Body of pancreas (tissue), 4 donors: ENCODE measurements at regions not wholly inside any gene's neighbourhood (a gene's known extent, or its start where the extent isn't known, plus 50 kb on each side); places are given as distances from the start of the nearest gene placed in this dataset. TPM values are rescaled to one million over a fixed set of nuclear protein-coding genes. Genes with fewer than 3 reads are reported as not detected.

Experiments used
- ATAC-seq: fragments of 150-250 bp; one replicate; pipeline ENCODE4 v1.9.1; 2016
- DNase-seq, 4 donors: peaks; one replicate each; pipeline ENCODE4 v3.0.0-alpha.2; 2019
- H3K27ac ChIP-seq, 4 donors: fragments of 200-600 bp; sonication (generic); 1 replicate in 3 of 4; 2 replicates in 1 of 4; pipeline versions ENCODE4 v1.5.1 to v1.6.1; 2016 to 2019; ENCODE audit warnings: mild to moderate bottlenecking in 1 of 4, mixed read lengths in 1 of 4, moderate library complexity in 1 of 4
- H3K27me3 ChIP-seq, 2 donors: fragments of 200-600 bp; sonication (generic); one replicate each; pipeline ENCODE4 v1.6.0; 2016; ENCODE audit warnings: mild to moderate bottlenecking in 1 of 2
- H3K36me3 ChIP-seq, 2 donors: fragments of 200-600 bp; sonication (generic); replicated peaks in 1 of 2; 2 replicates each; pipeline ENCODE4 v1.5.1; 2016; ENCODE audit warnings: low read depth in 2 of 2; ENCODE audit not compliant: insufficient read depth in 1 of 2
- H3K4me1 ChIP-seq: fragments of 200-600 bp; sonication (generic); one replicate; pipeline ENCODE4 v1.6.0; 2016
- H3K4me3 ChIP-seq, 2 donors: fragments of 200-600 bp; sonication (generic); 1 replicate in 1 of 2; 2 replicates in 1 of 2; pipeline ENCODE4 v1.5.1; 2016 to 2019
- H3K9me3 ChIP-seq, 3 donors: fragments of 200-600 bp; sonication (generic); 1 replicate in 2 of 3; 2 replicates in 1 of 3; pipeline ENCODE4 v1.5.1; 2016
- POLR2A ChIP-seq, 3 donors: fragments of 450-650 bp; IDR thresholded peaks; one replicate each; pipeline ENCODE4 v1.6.1; 2016; ENCODE audit warnings: antibody characterized with exemption in 3 of 3, mild to moderate bottlenecking in 2 of 3
- WGBS, 2 donors: methylation state at CpG; one replicate each; pipeline ENCODE4 v1.1.5; 2017; 5-methylcytosine and 5-hydroxymethylcytosine counted together
- intact Hi-C: fragments of 100-400 bp; cut with DNase I; formaldehyde crosslinking; loops from one replicate; pipeline ENCODE4 v1.15.1; 2023
- small RNA-seq: library from RNA; depleted of rRNA; stranded (forward); fragments of <200 nt; gene quantifications from one replicate; pipeline ENCODE3, GENCODE V24; 2016
- TF ChIP-seq, protein P1 (sequence below), 7 experiments: fragments of 450-650 bp in 4 of 7; fragments of 200-600 bp in 3 of 7; sonication (generic) in 3 of 7; IDR thresholded peaks; one replicate each; pipeline ENCODE4 v1.5.1; 2016 to 2019; ENCODE audit warnings: antibody characterized with exemption in 7 of 7

DNA sequence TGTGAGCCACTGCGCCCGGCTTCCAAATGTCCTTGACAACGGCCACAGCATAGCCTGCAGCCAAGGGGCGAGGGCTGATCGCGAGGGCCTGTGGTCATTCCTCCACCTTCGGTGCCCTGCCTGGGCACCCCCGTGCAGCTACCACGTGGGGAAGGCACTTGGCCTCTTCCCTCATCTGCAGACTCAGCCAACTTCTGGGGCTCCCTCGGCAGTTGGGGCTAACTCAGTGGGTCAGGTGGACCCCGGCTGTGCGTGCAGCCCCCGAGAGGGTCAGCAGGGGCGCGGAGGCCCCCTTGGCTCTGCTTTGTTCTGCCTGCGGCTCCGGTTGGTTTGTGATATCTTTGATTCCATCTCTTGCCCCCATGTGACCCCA is 52.9 kb upstream of the BHLHE23 start:
- Histone ChIP-seq H3K4me3 (no peak overlapping the region), H3K27me3 (peaks cover 0 to 13% of the 10 kb centered on the region in 2 donors), H3K9me3 (no peaks in the 10 kb centered on the region), H3K36me3 (no peaks in the 10 kb centered on the region), H3K4me1 (no peaks in the 10 kb centered on the region), H3K27ac (no peak overlapping the region)
- intact Hi-C loops = no loop called here
- no peak for ATAC-seq
- peak in 1 of 4 donors; percentile 5 for DNase-seq
- TF ChIP-seq, protein P1, sequence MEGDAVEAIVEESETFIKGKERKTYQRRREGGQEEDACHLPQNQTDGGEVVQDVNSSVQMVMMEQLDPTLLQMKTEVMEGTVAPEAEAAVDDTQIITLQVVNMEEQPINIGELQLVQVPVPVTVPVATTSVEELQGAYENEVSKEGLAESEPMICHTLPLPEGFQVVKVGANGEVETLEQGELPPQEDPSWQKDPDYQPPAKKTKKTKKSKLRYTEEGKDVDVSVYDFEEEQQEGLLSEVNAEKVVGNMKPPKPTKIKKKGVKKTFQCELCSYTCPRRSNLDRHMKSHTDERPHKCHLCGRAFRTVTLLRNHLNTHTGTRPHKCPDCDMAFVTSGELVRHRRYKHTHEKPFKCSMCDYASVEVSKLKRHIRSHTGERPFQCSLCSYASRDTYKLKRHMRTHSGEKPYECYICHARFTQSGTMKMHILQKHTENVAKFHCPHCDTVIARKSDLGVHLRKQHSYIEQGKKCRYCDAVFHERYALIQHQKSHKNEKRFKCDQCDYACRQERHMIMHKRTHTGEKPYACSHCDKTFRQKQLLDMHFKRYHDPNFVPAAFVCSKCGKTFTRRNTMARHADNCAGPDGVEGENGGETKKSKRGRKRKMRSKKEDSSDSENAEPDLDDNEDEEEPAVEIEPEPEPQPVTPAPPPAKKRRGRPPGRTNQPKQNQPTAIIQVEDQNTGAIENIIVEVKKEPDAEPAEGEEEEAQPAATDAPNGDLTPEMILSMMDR (IDR thresholded peaks at IDR 0.05) = no peak
- no peak for TF ChIP-seq POLR2A (IDR thresholded peaks at IDR 0.05)
- WGBS, 2 donors = 68% methylated on average over 12 to 17 of the region's 17 CpGs

GRCh38 chr20:63058696-63059335 is 52.1 kb upstream of the BHLHE23 start:
- Histone ChIP-seq H3K9me3 (no peaks in the 10 kb centered on the region), H3K4me3 (no peak overlapping the region), H3K4me1 (no peaks in the 10 kb centered on the region), H3K27me3 (peaks cover 0 to 13% of the 10 kb centered on the region in 2 donors), H3K27ac (no peak overlapping the region), H3K36me3 (no peaks in the 10 kb centered on the region)
- DNase-seq (peak in 1 of 4 donors; percentile 7), ATAC-seq (no peak)
- intact Hi-C loops = no loop called here
- TF ChIP-seq, protein P1 (IDR thresholded peaks at IDR 0.05) = no peak
- no peak for TF ChIP-seq POLR2A (IDR thresholded peaks at IDR 0.05)
- WGBS, 2 donors = 56 to 75% methylated on average over 7 to 12 of the region's 12 CpGs

DNA sequence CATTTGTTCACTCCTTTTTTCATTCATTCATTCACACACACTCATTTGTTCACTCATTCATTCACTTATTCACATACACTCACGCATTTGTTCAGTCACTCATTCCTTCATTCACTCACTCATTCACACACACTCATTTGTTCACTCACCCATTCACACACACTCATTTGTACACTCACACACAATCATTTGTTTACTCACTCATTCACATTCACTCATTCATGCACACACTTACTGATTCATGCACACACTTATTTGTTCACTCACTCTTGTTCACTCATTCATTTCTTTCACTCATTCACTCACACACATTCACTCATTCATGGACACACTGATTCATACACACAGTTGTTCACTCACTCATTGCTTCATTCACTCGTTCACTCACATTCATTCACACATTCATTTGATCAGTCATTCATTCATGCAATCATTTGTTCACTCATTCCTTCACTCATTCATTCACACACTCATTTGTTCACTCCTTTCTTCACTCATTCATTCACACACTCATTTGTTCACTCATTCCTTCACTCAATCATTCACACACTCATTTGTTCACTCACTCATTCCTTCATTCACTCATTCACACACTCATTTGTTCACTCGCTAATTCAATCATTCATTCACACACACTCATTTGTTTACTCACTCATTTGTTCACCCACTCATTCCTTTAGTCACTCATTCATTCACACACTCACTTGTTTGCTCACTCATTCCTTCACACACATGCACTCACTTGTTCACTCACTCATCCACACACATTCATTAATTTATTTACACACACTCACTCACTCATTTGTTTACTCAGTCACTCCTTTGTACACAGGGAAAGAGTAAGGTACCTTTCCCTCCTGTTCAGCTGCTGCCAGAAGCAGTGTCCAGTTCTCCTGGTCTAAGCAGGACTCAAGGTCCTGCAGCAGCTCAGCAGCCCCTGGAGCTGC is 50.7 kb upstream of the BHLHE23 start:
- Histone ChIP-seq H3K27me3 (peaks cover 0 to 13% of the 10 kb centered on the region in 2 donors), H3K4me1 (no peaks in the 10 kb centered on the region), H3K36me3 (no peaks in the 10 kb centered on the region), H3K4me3 (no peak overlapping the region), H3K27ac (no peak overlapping the region), H3K9me3 (no peaks in the 10 kb centered on the region)
- intact Hi-C loops = no loop called here
- ATAC-seq (no peak), DNase-seq (peak in 2 of 4 donors; percentile 5 to 8)
- no peak for TF ChIP-seq POLR2A (IDR thresholded peaks at IDR 0.05)
- TF ChIP-seq, protein P1 (IDR thresholded peaks at IDR 0.05) = no peak
- 42 to 45% methylated on average over 3 of the region's 3 CpGs for WGBS, 2 donors

DNA sequence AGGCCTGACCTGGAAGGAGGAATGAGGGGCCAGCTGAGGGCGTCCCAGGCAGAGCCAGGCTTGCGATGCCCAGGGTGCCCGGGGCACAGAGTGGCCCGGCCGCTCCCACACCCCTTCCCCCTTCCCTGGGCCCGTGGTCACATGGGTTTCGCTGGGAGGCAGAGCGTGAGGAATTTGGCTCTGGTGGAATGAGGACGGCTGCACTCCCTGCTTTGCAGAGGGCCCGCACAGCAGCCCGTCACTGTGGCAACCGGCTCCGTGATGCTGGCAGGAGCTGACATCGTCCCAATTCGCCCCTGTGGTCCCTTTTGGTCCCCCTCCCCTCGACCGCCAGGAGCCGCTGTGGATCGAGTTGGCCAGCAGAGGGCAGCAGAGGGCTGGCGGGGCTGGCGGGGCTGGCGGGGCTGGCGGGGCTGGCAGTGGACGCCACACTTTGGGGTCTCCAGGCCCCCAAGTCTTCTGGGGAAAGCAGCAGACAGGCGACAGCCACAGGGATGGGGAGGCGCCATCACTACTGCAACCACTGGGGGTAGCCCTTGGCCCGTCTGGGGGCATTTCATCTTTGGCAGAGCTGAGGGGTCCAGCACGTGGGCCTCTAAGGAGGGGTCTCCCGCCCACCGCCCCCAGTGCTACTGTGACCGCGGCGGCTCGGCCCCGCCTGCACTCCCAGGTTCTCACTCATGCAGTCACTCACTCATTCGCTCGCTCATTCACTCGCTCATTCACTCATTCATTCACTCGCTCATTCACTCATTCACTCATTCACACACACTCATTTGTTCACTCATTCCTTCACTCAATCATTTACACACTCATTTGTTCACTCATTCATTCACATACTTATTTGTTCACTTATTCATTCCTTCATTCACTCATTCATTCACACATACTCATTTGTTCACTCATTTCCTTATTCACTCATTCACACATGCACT is 49.7 kb upstream of the BHLHE23 start:
- DNase-seq = peak; percentile 9 to 42 (median 18)
- Histone ChIP-seq H3K27me3 (peaks cover 0 to 13% of the 10 kb centered on the region in 2 donors), H3K36me3 (no peaks in the 10 kb centered on the region), H3K9me3 (no peaks in the 10 kb centered on the region), H3K4me3 (no peak overlapping the region), H3K4me1 (no peaks in the 10 kb centered on the region), H3K27ac (no peak overlapping the region)
- intact Hi-C loops = no loop called here
- WGBS, 2 donors = 8 to 21% methylated on average over 15 to 39 of the region's 39 CpGs
- TF ChIP-seq, protein P1 (IDR thresholded peaks at IDR 0.05) = peak; percentile 56 to 95 (median 71)
- no peak for TF ChIP-seq POLR2A (IDR thresholded peaks at IDR 0.05)
- ATAC-seq = peak; percentile 72

Small RNA genes in the stretch of these regions (small RNA-seq; reads per million reads assigned to genes)
- not detected for gene RF00635
